Activated naive CD4-positive, alpha-beta T cell treated with anti-CD3 and anti-CD28 coated beads for 36 hours (primary cell): ENCODE measurements at regions not wholly inside any gene's neighbourhood (a gene's known extent, or its start where the extent isn't known, plus 50 kb on each side); places are given as distances from the start of the nearest gene placed in this dataset.

ENCODE experiments used
- CTCF ChIA-PET: fragments of 350-600 bp; sonication (Branson Sonifier 250); formaldehyde crosslinking; loops from one replicate; lab custom pipeline; 2021; ENCODE audit warnings: antibody characterized with exemption; lab: Charles Lee
- DNase-seq: peaks from one replicate; pipeline ENCODE4 v3.0.0-alpha.2; 2020
- H3K27ac Mint-ChIP-seq: one replicate; pipeline ENCODE4 v1.8.0; 2021; ENCODE audit warnings: mild to moderate bottlenecking, mixed read lengths
- H3K27me3 Mint-ChIP-seq: one replicate; pipeline ENCODE4 v1.8.0; 2021; ENCODE audit warnings: low read depth, mixed read lengths
- H3K36me3 Mint-ChIP-seq: one replicate; pipeline ENCODE4 v1.8.0; 2021; ENCODE audit warnings: low read depth, mixed read lengths
- H3K4me1 Mint-ChIP-seq: one replicate; pipeline ENCODE4 v1.8.0; 2021; ENCODE audit warnings: low read depth, mixed read lengths
- H3K4me3 Mint-ChIP-seq: one replicate; pipeline ENCODE4 v1.8.0; 2021; ENCODE audit warnings: mild to moderate bottlenecking, moderate library complexity, mixed read lengths
- H3K9me3 Mint-ChIP-seq: one replicate; pipeline ENCODE4 v1.8.0; 2021; ENCODE audit warnings: mixed read lengths
- intact Hi-C: fragments of 100-400 bp; cut with micrococcal nuclease; formaldehyde crosslinking; loops from one replicate; pipeline ENCODE4 v1.15.1; 2023

- no peaks in the 10 kb centered on the region for H3K27me3 Mint-ChIP-seq
- CTCF ChIA-PET = no interaction called here
- H3K4me1 Mint-ChIP-seq = no peaks in the 10 kb centered on the region
These were observed 96.9 kb upstream of the FAM180A start for GRCh38 chr7:135845415-135846075.

GRCh38 chr7:135844903-135845302 is 96.3 kb upstream of the FAM180A start:
- Mint-ChIP-seq H3K27me3 (no peaks in the 10 kb centered on the region), H3K27ac (no peak overlapping the region), H3K9me3 (no peaks in the 10 kb centered on the region), H3K36me3 (no peaks in the 10 kb centered on the region), H3K4me1 (no peaks in the 10 kb centered on the region), H3K4me3 (no peak overlapping the region)
- intact Hi-C loops = no loop called here
- DNase-seq = no peak
- CTCF ChIA-PET = no interaction called here

More at GRCh38 chr7:135845415-135846075, 96.9 kb upstream of the FAM180A start:
- no peaks in the 10 kb centered on the region for H3K9me3 Mint-ChIP-seq
- intact Hi-C loops = no loop called here
- no peak overlapping the region for H3K4me3 Mint-ChIP-seq
- DNase-seq = no peak
- H3K36me3 Mint-ChIP-seq = no peaks in the 10 kb centered on the region
- no peak overlapping the region for H3K27ac Mint-ChIP-seq

GRCh38 chr7:135843214-135843613 is 94.6 kb upstream of the FAM180A start:
- no peaks in the 10 kb centered on the region for H3K4me1 Mint-ChIP-seq
- intact Hi-C loops = no loop called here
- no peak overlapping the region for H3K4me3 Mint-ChIP-seq
- no peaks in the 10 kb centered on the region for H3K9me3 Mint-ChIP-seq
- CTCF ChIA-PET = no interaction called here
- no peak overlapping the region for H3K27ac Mint-ChIP-seq
- no peak for DNase-seq
- no peaks in the 10 kb centered on the region for H3K36me3 Mint-ChIP-seq
- H3K27me3 Mint-ChIP-seq = no peaks in the 10 kb centered on the region

- H3K4me3 Mint-ChIP-seq = no peak overlapping the region
- no peaks in the 10 kb centered on the region for H3K4me1 Mint-ChIP-seq
- intact Hi-C loops = no loop called here
- CTCF ChIA-PET = no interaction called here
- H3K27ac Mint-ChIP-seq = no peak overlapping the region
- no peaks in the 10 kb centered on the region for H3K27me3 Mint-ChIP-seq
- no peaks in the 10 kb centered on the region for H3K36me3 Mint-ChIP-seq
- no peaks in the 10 kb centered on the region for H3K9me3 Mint-ChIP-seq
- DNase-seq = no peak
These were observed 94.0 kb upstream of the FAM180A start for GRCh38 chr7:135842446-135843179.

GRCh38 chr7:135840591-135840990 is 92.0 kb upstream of the FAM180A start:
- H3K27ac Mint-ChIP-seq = no peak overlapping the region
- no peaks in the 10 kb centered on the region for H3K9me3 Mint-ChIP-seq
- no peaks in the 10 kb centered on the region for H3K36me3 Mint-ChIP-seq
- no peaks in the 10 kb centered on the region for H3K4me1 Mint-ChIP-seq
- no peak overlapping the region for H3K4me3 Mint-ChIP-seq
- CTCF ChIA-PET = interaction anchor here (0.7 kb wide), 1 partner anchor 136 kb away, joined by 3 read pairs; no protein-coding TSS in a partner anchor
- DNase-seq = no peak
- intact Hi-C loops = no loop called here
- H3K27me3 Mint-ChIP-seq = no peaks in the 10 kb centered on the region

GRCh38 chr7:135837675-135838074 is 89.1 kb upstream of the FAM180A start:
- CTCF ChIA-PET = no interaction called here
- no peaks in the 10 kb centered on the region for H3K4me1 Mint-ChIP-seq
- H3K36me3 Mint-ChIP-seq = no peaks in the 10 kb centered on the region
- H3K27me3 Mint-ChIP-seq = no peaks in the 10 kb centered on the region
- H3K27ac Mint-ChIP-seq = no peak overlapping the region
- no peak overlapping the region for H3K4me3 Mint-ChIP-seq
- H3K9me3 Mint-ChIP-seq = no peaks in the 10 kb centered on the region
- no peak for DNase-seq
- intact Hi-C loops = no loop called here

- no peaks in the 10 kb centered on the region for H3K9me3 Mint-ChIP-seq
- H3K27me3 Mint-ChIP-seq = no peaks in the 10 kb centered on the region
- CTCF ChIA-PET = interaction anchor here (0.7 kb wide), 1 partner anchor 60 kb away, joined by 6 read pairs; no protein-coding TSS in a partner anchor
- H3K4me1 Mint-ChIP-seq = no peaks in the 10 kb centered on the region
- no peak overlapping the region for H3K27ac Mint-ChIP-seq
- no peak for DNase-seq
- intact Hi-C loops = no loop called here
- no peaks in the 10 kb centered on the region for H3K36me3 Mint-ChIP-seq
- H3K4me3 Mint-ChIP-seq = no peak overlapping the region
These were observed 85.7 kb upstream of the FAM180A start for GRCh38 chr7:135834266-135834665.

GRCh38 chr7:135833642-135834041 is 85.0 kb upstream of the FAM180A start:
- DNase-seq = no peak
- Mint-ChIP-seq H3K27me3 (no peaks in the 10 kb centered on the region), H3K4me3 (no peak overlapping the region), H3K36me3 (no peaks in the 10 kb centered on the region), H3K4me1 (no peaks in the 10 kb centered on the region), H3K9me3 (no peaks in the 10 kb centered on the region), H3K27ac (no peak overlapping the region)
- CTCF ChIA-PET = no interaction called here
- intact Hi-C loops = no loop called here

- intact Hi-C loops = no loop called here
- no peak overlapping the region for H3K27ac Mint-ChIP-seq
- DNase-seq = no peak
- CTCF ChIA-PET = no interaction called here
- H3K4me3 Mint-ChIP-seq = no peak overlapping the region
- no peaks in the 10 kb centered on the region for H3K36me3 Mint-ChIP-seq
- no peaks in the 10 kb centered on the region for H3K9me3 Mint-ChIP-seq
- no peaks in the 10 kb centered on the region for H3K27me3 Mint-ChIP-seq
- no peaks in the 10 kb centered on the region for H3K4me1 Mint-ChIP-seq
These were observed 83.0 kb upstream of the FAM180A start for GRCh38 chr7:135831455-135832195.

- no peaks in the 10 kb centered on the region for H3K27me3 Mint-ChIP-seq
- no peaks in the 10 kb centered on the region for H3K9me3 Mint-ChIP-seq
- CTCF ChIA-PET = no interaction called here
- DNase-seq = no peak
- no peak overlapping the region for H3K4me3 Mint-ChIP-seq
- no peak overlapping the region for H3K27ac Mint-ChIP-seq
- H3K4me1 Mint-ChIP-seq = no peaks in the 10 kb centered on the region
- no peaks in the 10 kb centered on the region for H3K36me3 Mint-ChIP-seq
- intact Hi-C loops = no loop called here
These were observed 80.0 kb upstream of the FAM180A start for GRCh38 chr7:135828604-135829003.

GRCh38 chr7:135827391-135827790 is 78.8 kb upstream of the FAM180A start:
- no peak for DNase-seq
- H3K9me3 Mint-ChIP-seq = no peaks in the 10 kb centered on the region
- H3K4me3 Mint-ChIP-seq = no peak overlapping the region
- intact Hi-C loops = no loop called here
- H3K4me1 Mint-ChIP-seq = no peaks in the 10 kb centered on the region
- H3K27me3 Mint-ChIP-seq = no peaks in the 10 kb centered on the region
- CTCF ChIA-PET = no interaction called here
- no peak overlapping the region for H3K27ac Mint-ChIP-seq
- H3K36me3 Mint-ChIP-seq = no peaks in the 10 kb centered on the region

- Mint-ChIP-seq H3K9me3 (no peaks in the 10 kb centered on the region), H3K36me3 (no peaks in the 10 kb centered on the region), H3K4me1 (no peaks in the 10 kb centered on the region), H3K27me3 (no peaks in the 10 kb centered on the region), H3K4me3 (no peak overlapping the region), H3K27ac (no peak overlapping the region)
- DNase-seq = no peak
- intact Hi-C loops = no loop called here
- CTCF ChIA-PET = interaction anchor here (1.0 kb wide), 1 partner anchor 185 kb away, joined by 3 read pairs; no protein-coding TSS in a partner anchor
These were observed 76.8 kb upstream of the FAM180A start for GRCh38 chr7:135825406-135825805.
